Stimulated activated CD8-positive, alpha-beta memory T cell treated with anti-CD3 and anti-CD28 coated beads, Interleukin-7, amount 100 ng/mL, for 48 hours (primary cell): ENCODE measurements at regions not wholly inside any gene's neighbourhood (a gene's known extent, or its start where the extent isn't known, plus 50 kb on each side); places are given as distances from the start of the nearest gene placed in this dataset.

ENCODE experiments used
- DNase-seq, 2 donors: peaks; one replicate each; pipeline ENCODE4 v3.0.0-alpha.2; 2020; ENCODE audit warnings: low read depth in 1 of 2; ENCODE audit errors: extremely low read depth in 1 of 2

GRCh38 chr18:77970814-77971213, 721.2 kb downstream of the GALR1 start:
- DNase-seq = no peak

- no peak for DNase-seq
Observed at GRCh38 chr18:77973745-77974144, 724.1 kb downstream of the GALR1 start.

GRCh38 chr18:77974329-77974728, 724.7 kb downstream of the GALR1 start:
- DNase-seq = no peak

GRCh38 chr18:77977331-77977730, 727.7 kb downstream of the GALR1 start:
- no peak for DNase-seq

- DNase-seq = no peak
Observed at GRCh38 chr18:77980275-77980674, 730.6 kb downstream of the GALR1 start.

GRCh38 chr18:77981874-77982273, 732.2 kb downstream of the GALR1 start:
- DNase-seq = no peak

GRCh38 chr18:77983270-77983669, 733.6 kb downstream of the GALR1 start:
- no peak for DNase-seq

- DNase-seq = no peak
Observed at GRCh38 chr18:77984178-77984577, 734.5 kb downstream of the GALR1 start.

- no peak for DNase-seq
Observed at GRCh38 chr18:77984833-77985232, 735.2 kb downstream of the GALR1 start.

- no peak for DNase-seq
Observed at GRCh38 chr18:77985526-77986281, 736.1 kb downstream of the GALR1 start.

- DNase-seq = no peak
Observed at GRCh38 chr18:77990131-77990530, 740.5 kb downstream of the GALR1 start.

GRCh38 chr18:77990901-77991300, 741.3 kb downstream of the GALR1 start:
- no peak for DNase-seq

- no peak for DNase-seq
Observed at GRCh38 chr18:77992057-77992456, 742.4 kb downstream of the GALR1 start.

- no peak for DNase-seq
Observed at GRCh38 chr18:77993188-77993981, 743.7 kb downstream of the GALR1 start.

- DNase-seq = no peak
Observed at GRCh38 chr18:77995593-77995992, 745.9 kb downstream of the GALR1 start.

GRCh38 chr18:77996737-77997136, 747.1 kb downstream of the GALR1 start:
- no peak for DNase-seq

GRCh38 chr18:78001811-78002210, 752.2 kb downstream of the GALR1 start:
- no peak for DNase-seq

GRCh38 chr18:78006006-78006773, 756.5 kb downstream of the GALR1 start:
- DNase-seq = no peak

GRCh38 chr18:78006774-78007260, 757.2 kb downstream of the GALR1 start:
- DNase-seq = no peak

- DNase-seq = no peak
Observed at GRCh38 chr18:78010363-78010762, 760.7 kb downstream of the GALR1 start.

- no peak for DNase-seq
Observed at GRCh38 chr18:78017869-78018268, 768.2 kb downstream of the GALR1 start.
